WTC11 (cell line): ENCODE measurements at regions not wholly inside any gene's neighbourhood (a gene's known extent, or its start where the extent isn't known, plus 50 kb on each side); places are given as distances from the start of the nearest gene placed in this dataset.

ENCODE experiments used
- ATAC-seq: fragments of 200-7000 bp; cut with Tn5 transposase; 2 replicates; pipeline ENCODE4 v1.10.0; 2021; ENCODE audit warnings: mild to moderate bottlenecking, moderate library complexity
- CTCF ChIA-PET: fragments of 300-600 bp; sonication (Branson Sonifier 250); formaldehyde crosslinking; loops from one replicate; lab custom pipeline; 2021; ENCODE audit warnings: antibody characterized with exemption; lab: Charles Lee
- POLR2A ChIA-PET: fragments of 350-600 bp; sonication (Branson Sonifier 250); formaldehyde crosslinking; loops from one replicate; lab custom pipeline; 2021; ENCODE audit warnings: antibody characterized with exemption; lab: Charles Lee
- DNase-seq: peaks from one replicate; pipeline ENCODE4 v3.0.0; 2021; ENCODE audit warnings: low spot score
- H3K27ac Mint-ChIP-seq: 2 replicates; pipeline ENCODE4 v1.8.0; 2021; ENCODE audit warnings: mixed read lengths
- H3K27me3 Mint-ChIP-seq: 2 replicates; pipeline ENCODE4 v1.8.0; 2021; ENCODE audit warnings: low read depth, mild to moderate bottlenecking, moderate library complexity, mixed read lengths
- H3K36me3 Mint-ChIP-seq: 2 replicates; pipeline ENCODE4 v1.8.0; 2021; ENCODE audit warnings: mixed read lengths
- H3K4me1 Mint-ChIP-seq: 2 replicates; pipeline ENCODE4 v1.8.0; 2022; ENCODE audit warnings: mixed read lengths
- H3K4me3 Mint-ChIP-seq: 2 replicates; pipeline ENCODE4 v1.8.0; 2021; ENCODE audit warnings: mild to moderate bottlenecking, moderate library complexity, mixed read lengths
- H3K9me3 Mint-ChIP-seq: 2 replicates; pipeline ENCODE4 v1.8.0; 2021; ENCODE audit warnings: mixed read lengths
- ATF1 ChIP-seq: sonication (generic); formaldehyde crosslinking; IDR thresholded peaks from 2 replicates; pipeline ENCODE4 v1.8.1; 2023; ENCODE audit warnings: mild to moderate bottlenecking, moderate library complexity, missing genetic modification reagents
- ATF2 ChIP-seq: sonication (generic); formaldehyde crosslinking; IDR thresholded peaks from 2 replicates; pipeline ENCODE4 v1.8.1; 2022; ENCODE audit warnings: low read depth, missing genetic modification reagents, borderline replicate concordance
- CBFB ChIP-seq: sonication (generic); formaldehyde crosslinking; IDR thresholded peaks from 2 replicates; pipeline ENCODE4 v1.8.1; 2022; ENCODE audit warnings: mild to moderate bottlenecking, low read depth, missing genetic modification reagents
- CTCF ChIP-seq: fragments of 200-600 bp; IDR thresholded peaks from 2 replicates; pipeline ENCODE4 v1.8.0; 2022; ENCODE audit warnings: antibody characterized with exemption
- EMX1 ChIP-seq: fragments of 250-450 bp; sonication (Bioruptor Pico); IDR thresholded peaks from 2 replicates; pipeline ENCODE4 v1.8.0; 2021; ENCODE audit warnings: mild to moderate bottlenecking
- GTF2I ChIP-seq: fragments of 250-450 bp; sonication (Bioruptor Pico); conservative IDR thresholded peaks from 2 replicates; pipeline ENCODE4 v1.4.0; 2021; ENCODE audit warnings: mild to moderate bottlenecking
- HMGA2 ChIP-seq: fragments of 250-450 bp; sonication (Bioruptor Pico); IDR thresholded peaks from 2 replicates; pipeline ENCODE4 v1.4.0; 2021; ENCODE audit warnings: mild to moderate bottlenecking, moderate library complexity
- JUN ChIP-seq: sonication (generic); formaldehyde crosslinking; IDR thresholded peaks from 2 replicates; pipeline ENCODE4 v1.8.0; 2023; ENCODE audit warnings: mild to moderate bottlenecking, missing genetic modification reagents
- MLX ChIP-seq: sonication (generic); formaldehyde crosslinking; IDR thresholded peaks from 2 replicates; pipeline ENCODE4 v1.8.1; 2023; ENCODE audit warnings: mild to moderate bottlenecking, missing genetic modification reagents, moderate library complexity
- NFATC4 ChIP-seq: fragments of 250-450 bp; sonication (Bioruptor Pico); IDR thresholded peaks from 2 replicates; pipeline ENCODE4 v1.9.0; 2021; ENCODE audit warnings: mild to moderate bottlenecking
- NR3C1 ChIP-seq: sonication (generic); formaldehyde crosslinking; conservative IDR thresholded peaks from 2 replicates; pipeline ENCODE4 v1.8.1; 2023; ENCODE audit warnings: low read depth, mild to moderate bottlenecking, missing genetic modification reagents
- OVOL2 ChIP-seq: fragments of 250-450 bp; sonication (Bioruptor Pico); IDR thresholded peaks from 2 replicates; pipeline ENCODE4 v1.9.0; 2021; ENCODE audit warnings: mild to moderate bottlenecking, borderline replicate concordance
- PREB ChIP-seq: sonication (generic); formaldehyde crosslinking; IDR thresholded peaks from 2 replicates; pipeline ENCODE4 v1.8.1; 2022; ENCODE audit warnings: mild to moderate bottlenecking, missing genetic modification reagents, moderate library complexity, borderline replicate concordance
- SP1 ChIP-seq: sonication (generic); formaldehyde crosslinking; conservative IDR thresholded peaks from 2 replicates; pipeline ENCODE4 v1.8.1; 2022; ENCODE audit warnings: missing genetic modification reagents
- STAT6 ChIP-seq: sonication (generic); formaldehyde crosslinking; conservative IDR thresholded peaks from 2 replicates; pipeline ENCODE4 v1.8.1; 2023; ENCODE audit warnings: mild to moderate bottlenecking, low read depth, missing genetic modification reagents, moderate library complexity
- TP53 ChIP-seq: sonication (generic); formaldehyde crosslinking; IDR thresholded peaks from 2 replicates; pipeline ENCODE4 v1.8.1; 2023; ENCODE audit warnings: mild to moderate bottlenecking, missing genetic modification reagents
- ZNF219 ChIP-seq: sonication (generic); formaldehyde crosslinking; IDR thresholded peaks from 2 replicates; pipeline ENCODE4 v1.8.0; 2023; ENCODE audit warnings: missing genetic modification reagents, mild to moderate bottlenecking, borderline replicate concordance
- ZNF281 ChIP-seq: sonication (generic); formaldehyde crosslinking; IDR thresholded peaks from 2 replicates; pipeline ENCODE4 v1.8.0; 2023; ENCODE audit warnings: mild to moderate bottlenecking, missing genetic modification reagents

GRCh38 chr18:29326214-29326613 lies 1149.3 kb upstream of the CDH2 start:
- no peak for DNase-seq
- Mint-ChIP-seq H3K27ac (no peak overlapping the region), H3K9me3 (peaks cover 26% of the 10 kb centered on the region), H3K4me3 (no peak overlapping the region), H3K4me1 (peaks cover 21% of the 10 kb centered on the region), H3K27me3 (peaks cover 4% of the 10 kb centered on the region; the same call in 1 of the 2 replicates), H3K36me3 (peaks cover 16% of the 10 kb centered on the region)
- ChIA-PET POLR2A (no interaction called here), CTCF (interaction anchor here (0.8 to 1.5 kb wide), 2 partner anchors 36 to 135 kb away, joined by 3 read pairs; no protein-coding TSS in a partner anchor)
- TF ChIP-seq ZNF219 (CRISPR knock-in tag), result no peak
- no peak for TF ChIP-seq TP53 (CRISPR knock-in tag)
- no peak for TF ChIP-seq ATF2
- no peak for TF ChIP-seq JUN (CRISPR knock-in tag)
- TF ChIP-seq CTCF, result no peak
- TF ChIP-seq HMGA2, result no peak
- TF ChIP-seq SP1, result no peak
- no peak for TF ChIP-seq STAT6
- no peak for TF ChIP-seq MLX (CRISPR knock-in tag)
- no peak for TF ChIP-seq GTF2I (CRISPR knock-in tag)
- no peak for TF ChIP-seq NFATC4 (CRISPR knock-in tag)
- no peak for TF ChIP-seq CBFB
- no peak for TF ChIP-seq ZNF281 (CRISPR knock-in tag)
- no peak for TF ChIP-seq PREB
- no peak for TF ChIP-seq EMX1 (CRISPR knock-in tag)
- TF ChIP-seq OVOL2 (CRISPR knock-in tag), result no peak
- TF ChIP-seq ATF1 (CRISPR knock-in tag), result no peak
- no peak for TF ChIP-seq NR3C1 (CRISPR knock-in tag)
- ATAC-seq, result no peak; the same call in 1 of the 2 replicates
